ENCODE measurements at regions not wholly inside any gene's neighbourhood (a gene's known extent, or its start where the extent isn't known, plus 50 kb on each side); places are given as distances from the start of the nearest gene placed in this dataset.

DNA sequence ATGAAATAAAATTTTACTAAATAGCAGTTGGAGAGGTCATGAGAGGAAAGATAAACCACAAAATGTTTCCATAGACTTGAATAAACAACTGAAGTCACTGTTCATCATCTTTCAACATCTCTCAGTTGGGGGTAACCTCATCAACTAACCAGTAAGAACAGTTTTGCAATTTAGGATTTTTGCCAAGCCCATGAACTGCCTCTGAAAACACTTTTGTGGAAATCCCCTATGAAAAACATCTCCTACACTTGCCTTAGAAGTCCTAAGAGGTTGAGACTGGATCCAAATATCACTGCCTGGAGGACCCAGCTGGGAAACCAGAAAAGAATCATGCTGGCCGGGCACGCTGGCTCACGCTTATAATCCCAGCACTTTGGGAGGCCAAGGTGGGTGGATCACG is 273.1 kb downstream of the C12orf50 start:
- no peak for TF ChIP-seq EP300 (IDR thresholded peaks at IDR 0.05)
- DNase-seq (no peak), ATAC-seq (ENCODE audit: low FRiP score in 2 of 2) (peak in 1 of 2 donors; percentile 46)
- H3K4me1 ChIP-seq, result no peaks in the 10 kb centered on the region
- 76 to 90% methylated on average over 4 of the region's 4 CpGs for WGBS, 2 donors
- no peak overlapping the region for H3K27ac ChIP-seq
- no peaks in the 10 kb centered on the region for H3K9me3 ChIP-seq
- no peaks in the 10 kb centered on the region for H3K36me3 ChIP-seq
- H3K4me3 ChIP-seq, result no peak overlapping the region
- no peaks in the 10 kb centered on the region for H3K27me3 ChIP-seq

DNA sequence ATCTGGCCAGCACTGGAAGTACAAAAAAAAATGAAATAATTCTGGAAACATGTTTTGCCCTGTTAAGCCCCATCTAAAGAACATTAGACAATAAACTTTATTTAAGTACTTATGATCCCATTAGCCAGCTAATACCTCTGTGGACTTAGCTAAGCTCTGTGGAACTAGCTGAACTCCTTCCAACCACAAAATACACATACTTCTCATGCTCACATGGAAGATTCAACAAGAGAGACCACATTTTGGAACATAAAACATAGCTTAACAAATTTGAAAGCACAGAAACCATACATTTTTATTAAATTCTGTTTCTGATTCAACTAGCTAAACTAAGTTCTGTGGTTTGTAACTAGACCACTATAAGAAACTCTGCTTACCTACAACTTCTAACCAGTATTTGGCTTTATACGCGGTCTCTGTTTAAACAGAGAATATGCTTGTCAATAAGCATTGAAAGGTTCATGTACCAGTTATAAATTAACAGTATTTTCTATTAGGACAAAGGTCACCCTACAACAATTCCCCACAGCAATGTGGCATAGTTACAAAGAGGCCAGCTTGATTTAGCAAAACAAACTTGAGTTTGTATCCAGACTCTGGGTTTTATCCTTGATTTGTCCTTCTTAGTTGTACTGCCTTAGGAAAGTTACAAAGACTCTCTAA is 300.1 kb downstream of the C12orf50 start:
- Histone ChIP-seq H3K4me1 (no peaks in the 10 kb centered on the region), H3K27me3 (no peaks in the 10 kb centered on the region), H3K4me3 (no peak overlapping the region), H3K9me3 (no peaks in the 10 kb centered on the region), H3K36me3 (no peaks in the 10 kb centered on the region), H3K27ac (no peak overlapping the region)
- DNase-seq, result no peak
- no peak for TF ChIP-seq POLR2A (IDR thresholded peaks at IDR 0.05)
- TF ChIP-seq, protein P1, sequence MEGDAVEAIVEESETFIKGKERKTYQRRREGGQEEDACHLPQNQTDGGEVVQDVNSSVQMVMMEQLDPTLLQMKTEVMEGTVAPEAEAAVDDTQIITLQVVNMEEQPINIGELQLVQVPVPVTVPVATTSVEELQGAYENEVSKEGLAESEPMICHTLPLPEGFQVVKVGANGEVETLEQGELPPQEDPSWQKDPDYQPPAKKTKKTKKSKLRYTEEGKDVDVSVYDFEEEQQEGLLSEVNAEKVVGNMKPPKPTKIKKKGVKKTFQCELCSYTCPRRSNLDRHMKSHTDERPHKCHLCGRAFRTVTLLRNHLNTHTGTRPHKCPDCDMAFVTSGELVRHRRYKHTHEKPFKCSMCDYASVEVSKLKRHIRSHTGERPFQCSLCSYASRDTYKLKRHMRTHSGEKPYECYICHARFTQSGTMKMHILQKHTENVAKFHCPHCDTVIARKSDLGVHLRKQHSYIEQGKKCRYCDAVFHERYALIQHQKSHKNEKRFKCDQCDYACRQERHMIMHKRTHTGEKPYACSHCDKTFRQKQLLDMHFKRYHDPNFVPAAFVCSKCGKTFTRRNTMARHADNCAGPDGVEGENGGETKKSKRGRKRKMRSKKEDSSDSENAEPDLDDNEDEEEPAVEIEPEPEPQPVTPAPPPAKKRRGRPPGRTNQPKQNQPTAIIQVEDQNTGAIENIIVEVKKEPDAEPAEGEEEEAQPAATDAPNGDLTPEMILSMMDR (IDR thresholded peaks at IDR 0.05), result no peak
- 86 to 91% methylated on average over 2 of the region's 2 CpGs for WGBS, 2 donors
- no peak for ATAC-seq (ENCODE audit: low FRiP score in 2 of 2)

DNA sequence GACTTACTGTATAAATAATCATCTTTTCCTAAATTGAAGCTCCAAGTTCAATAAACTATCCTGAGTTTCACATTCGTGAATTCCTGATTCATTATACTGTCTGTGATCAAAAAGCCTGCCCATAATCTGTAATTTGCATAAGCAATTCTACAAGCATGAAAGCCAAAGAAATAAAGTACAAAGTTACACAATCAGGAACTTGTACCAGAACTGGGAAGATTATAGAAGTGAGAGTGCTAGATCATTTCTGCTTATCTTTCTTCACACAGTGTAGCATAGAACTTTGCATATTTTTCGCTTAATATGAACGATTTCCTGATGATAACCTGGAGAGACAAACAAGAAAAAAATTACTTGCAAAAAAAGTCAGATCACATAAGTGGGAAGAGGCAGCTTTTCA is 308.2 kb downstream of the C12orf50 start:
- no peak for DNase-seq
- TF ChIP-seq POLR2A (IDR thresholded peaks at IDR 0.05), result no peak
- TF ChIP-seq, protein P1 (IDR thresholded peaks at IDR 0.05), result no peak
- no peaks in the 10 kb centered on the region for H3K4me1 ChIP-seq
- H3K27ac ChIP-seq, result no peak overlapping the region
- 53 to 57% methylated on average over 3 of the region's 3 CpGs for WGBS, 2 donors
- H3K4me3 ChIP-seq, result no peak overlapping the region
- ATAC-seq (ENCODE audit: low FRiP score in 2 of 2), result no peak
- no peaks in the 10 kb centered on the region for H3K9me3 ChIP-seq
- no peaks in the 10 kb centered on the region for H3K27me3 ChIP-seq
- H3K36me3 ChIP-seq, result no peaks in the 10 kb centered on the region

GRCh38 chr12:87704374-87704773 is 324.8 kb downstream of the C12orf50 start:
- no peak for ATAC-seq (ENCODE audit: low FRiP score in 2 of 2)
- H3K36me3 ChIP-seq, result no peaks in the 10 kb centered on the region
- no peak overlapping the region for H3K27ac ChIP-seq
- no peaks in the 10 kb centered on the region for H3K4me1 ChIP-seq
- H3K27me3 ChIP-seq, result peaks cover 0 to 2% (median 0%) of the 10 kb centered on the region in 4 donors
- no peaks in the 10 kb centered on the region for H3K9me3 ChIP-seq
- no peak overlapping the region for H3K4me3 ChIP-seq
- no peak for TF ChIP-seq EP300 (IDR thresholded peaks at IDR 0.05)
- TF ChIP-seq POLR2A (IDR thresholded peaks at IDR 0.05), result no peak
- TF ChIP-seq, protein P1 (IDR thresholded peaks at IDR 0.05), result no peak
- no peak for TF ChIP-seq POLR2AphosphoS5 (IDR thresholded peaks at IDR 0.05)
- 59 to 81% methylated on average over 5 of the region's 5 CpGs for WGBS, 2 donors
- DNase-seq, result peak in 1 of 2 donors; percentile 32

- no peaks in the 10 kb centered on the region for H3K27me3 ChIP-seq
Observed at GRCh38 chr12:87690236-87690810, 338.9 kb downstream of the C12orf50 start.

More at GRCh38 chr12:87690236-87690810, 338.9 kb downstream of the C12orf50 start:
- TF ChIP-seq POLR2AphosphoS5 (IDR thresholded peaks at IDR 0.05), result no peak
- TF ChIP-seq, protein P1 (IDR thresholded peaks at IDR 0.05), result no peak
- no peak for TF ChIP-seq EP300 (IDR thresholded peaks at IDR 0.05)
- no peak for TF ChIP-seq POLR2A (IDR thresholded peaks at IDR 0.05)
- WGBS, 2 donors, result 76 to 86% methylated on average over 7 of the region's 7 CpGs
- no peak for ATAC-seq (ENCODE audit: low FRiP score in 2 of 2)
- Histone ChIP-seq H3K9me3 (no peaks in the 10 kb centered on the region), H3K27ac (no peak overlapping the region), H3K4me3 (no peak overlapping the region), H3K4me1 (peaks cover 0 to 3% (median 0%) of the 10 kb centered on the region in 4 donors), H3K36me3 (no peaks in the 10 kb centered on the region)
- DNase-seq, result no peak

Measured in upper lobe of left lung (tissue), 6 donors.